ENCODE measurements at regions not wholly inside any gene's neighbourhood (a gene's known extent, or its start where the extent isn't known, plus 50 kb on each side); places are given as distances from the start of the nearest gene placed in this dataset.

- TF ChIP-seq, protein P1, sequence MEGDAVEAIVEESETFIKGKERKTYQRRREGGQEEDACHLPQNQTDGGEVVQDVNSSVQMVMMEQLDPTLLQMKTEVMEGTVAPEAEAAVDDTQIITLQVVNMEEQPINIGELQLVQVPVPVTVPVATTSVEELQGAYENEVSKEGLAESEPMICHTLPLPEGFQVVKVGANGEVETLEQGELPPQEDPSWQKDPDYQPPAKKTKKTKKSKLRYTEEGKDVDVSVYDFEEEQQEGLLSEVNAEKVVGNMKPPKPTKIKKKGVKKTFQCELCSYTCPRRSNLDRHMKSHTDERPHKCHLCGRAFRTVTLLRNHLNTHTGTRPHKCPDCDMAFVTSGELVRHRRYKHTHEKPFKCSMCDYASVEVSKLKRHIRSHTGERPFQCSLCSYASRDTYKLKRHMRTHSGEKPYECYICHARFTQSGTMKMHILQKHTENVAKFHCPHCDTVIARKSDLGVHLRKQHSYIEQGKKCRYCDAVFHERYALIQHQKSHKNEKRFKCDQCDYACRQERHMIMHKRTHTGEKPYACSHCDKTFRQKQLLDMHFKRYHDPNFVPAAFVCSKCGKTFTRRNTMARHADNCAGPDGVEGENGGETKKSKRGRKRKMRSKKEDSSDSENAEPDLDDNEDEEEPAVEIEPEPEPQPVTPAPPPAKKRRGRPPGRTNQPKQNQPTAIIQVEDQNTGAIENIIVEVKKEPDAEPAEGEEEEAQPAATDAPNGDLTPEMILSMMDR (IDR thresholded peaks at IDR 0.05): no peak
- TF ChIP-seq POLR2A (IDR thresholded peaks at IDR 0.05) (no peak), POLR2AphosphoS5 (IDR thresholded peaks at IDR 0.05; ENCODE audit: insufficient read depth in 1 of 2, low read depth in 1 of 2) (no peak)
Observed at GRCh38 chr9:99389087-99390033, 167.3 kb downstream of the SEC61B start.

All from vagina (tissue), 2 donors.